ENCODE measurements at regions not wholly inside any gene's neighbourhood (a gene's known extent, or its start where the extent isn't known, plus 50 kb on each side); places are given as distances from the start of the nearest gene placed in this dataset.

GRCh38 chr6:23145781-23146180 lies 576.4 kb downstream of the HDGFL1 start:
- CTCF ChIA-PET: interaction anchor here (0.6 kb wide), 1 partner anchor 140 kb away, joined by 3 read pairs; no protein-coding TSS in a partner anchor
- no peaks in the 10 kb centered on the region for H3K36me3 Mint-ChIP-seq (ENCODE audit: low read depth)
- POLR2A ChIA-PET: no interaction called here
- no peak for ATAC-seq
- DNase-seq: no peak
- H3K27me3 Mint-ChIP-seq: no peaks in the 10 kb centered on the region
- no peaks in the 10 kb centered on the region for H3K4me1 Mint-ChIP-seq
- H3K9me3 Mint-ChIP-seq (ENCODE audit: low read depth): no peaks in the 10 kb centered on the region
- H3K4me3 Mint-ChIP-seq: no peak overlapping the region
- intact Hi-C loops (cut with DNase I, micrococcal nuclease): no loop called here
- no peak overlapping the region for H3K27ac Mint-ChIP-seq

GRCh38 chr6:23154159-23154558 lies 584.8 kb downstream of the HDGFL1 start:
- Mint-ChIP-seq H3K27me3 (no peaks in the 10 kb centered on the region), H3K27ac (no peak overlapping the region), H3K4me3 (no peak overlapping the region), H3K9me3 (ENCODE audit: low read depth) (peaks cover 7% of the 10 kb centered on the region), H3K36me3 (ENCODE audit: low read depth) (no peaks in the 10 kb centered on the region), H3K4me1 (no peaks in the 10 kb centered on the region)
- intact Hi-C loops (cut with DNase I, micrococcal nuclease): no loop called here
- ChIA-PET CTCF (no interaction called here), POLR2A (no interaction called here)
- ATAC-seq: no peak
- no peak for DNase-seq

GRCh38 chr6:23170049-23170448 lies 600.7 kb downstream of the HDGFL1 start:
- Mint-ChIP-seq H3K4me3 (no peak overlapping the region), H3K9me3 (ENCODE audit: low read depth) (no peaks in the 10 kb centered on the region), H3K4me1 (peaks cover 17% of the 10 kb centered on the region), H3K27ac (no peak overlapping the region), H3K27me3 (peaks cover 2% of the 10 kb centered on the region), H3K36me3 (ENCODE audit: low read depth) (no peaks in the 10 kb centered on the region)
- ATAC-seq: no peak
- ChIA-PET CTCF (interaction anchor here (0.6 to 0.9 kb wide), 2 partner anchors 26 to 39 kb away, joined by 3 read pairs; no protein-coding TSS in a partner anchor), POLR2A (no interaction called here)
- DNase-seq: no peak
- intact Hi-C loops (cut with DNase I, micrococcal nuclease): no loop called here

GRCh38 chr6:23173234-23173633 lies 603.9 kb downstream of the HDGFL1 start:
- no peaks in the 10 kb centered on the region for H3K36me3 Mint-ChIP-seq (ENCODE audit: low read depth)
- H3K4me1 Mint-ChIP-seq: peaks cover 25% of the 10 kb centered on the region
- DNase-seq (no peak), ATAC-seq (no peak)
- H3K27ac Mint-ChIP-seq: no peak overlapping the region
- intact Hi-C loops (cut with DNase I, micrococcal nuclease): no loop called here
- peaks cover 3% of the 10 kb centered on the region for H3K9me3 Mint-ChIP-seq (ENCODE audit: low read depth)
- ChIA-PET POLR2A (no interaction called here), CTCF (no interaction called here)
- no peak overlapping the region for H3K4me3 Mint-ChIP-seq
- H3K27me3 Mint-ChIP-seq: peaks cover 2% of the 10 kb centered on the region

GRCh38 chr6:23174781-23175361 lies 605.5 kb downstream of the HDGFL1 start:
- CTCF ChIA-PET: no interaction called here
- Mint-ChIP-seq H3K4me3 (no peak overlapping the region), H3K27ac (peak overlapping the region; percentile 64), H3K36me3 (ENCODE audit: low read depth) (no peaks in the 10 kb centered on the region), H3K27me3 (peaks cover 2% of the 10 kb centered on the region), H3K9me3 (ENCODE audit: low read depth) (peaks cover 3% of the 10 kb centered on the region), H3K4me1 (peaks cover 25% of the 10 kb centered on the region)
- ATAC-seq (peak; percentile 87), DNase-seq (no peak)
- intact Hi-C loops (cut with DNase I, micrococcal nuclease): no loop called here
- POLR2A ChIA-PET: no interaction called here

GRCh38 chr6:23175391-23175790 lies 606.0 kb downstream of the HDGFL1 start:
- Mint-ChIP-seq H3K36me3 (ENCODE audit: low read depth) (no peaks in the 10 kb centered on the region), H3K27me3 (peaks cover 2% of the 10 kb centered on the region), H3K4me1 (peaks cover 25% of the 10 kb centered on the region), H3K27ac (peak overlapping the region; percentile 62), H3K4me3 (no peak overlapping the region), H3K9me3 (ENCODE audit: low read depth) (peaks cover 3% of the 10 kb centered on the region)
- ChIA-PET CTCF (no interaction called here), POLR2A (no interaction called here)
- ATAC-seq (peak; percentile 30), DNase-seq (no peak)
- intact Hi-C loops (cut with DNase I, micrococcal nuclease): no loop called here

- H3K4me1 Mint-ChIP-seq: peaks cover 25% of the 10 kb centered on the region
- DNase-seq: no peak
- H3K27ac Mint-ChIP-seq: no peak overlapping the region
- POLR2A ChIA-PET: no interaction called here
- intact Hi-C loops (cut with DNase I, micrococcal nuclease): no loop called here
- H3K4me3 Mint-ChIP-seq: no peak overlapping the region
- H3K9me3 Mint-ChIP-seq (ENCODE audit: low read depth): peaks cover 3% of the 10 kb centered on the region
- H3K27me3 Mint-ChIP-seq: no peaks in the 10 kb centered on the region
- ATAC-seq: no peak
- CTCF ChIA-PET: interaction anchor here (0.6 kb wide), 1 partner anchor 1151 kb away, joined by 3 read pairs; no protein-coding TSS in a partner anchor
- H3K36me3 Mint-ChIP-seq (ENCODE audit: low read depth): no peaks in the 10 kb centered on the region
These were observed 607.1 kb downstream of the HDGFL1 start for GRCh38 chr6:23176471-23176870.

GRCh38 chr6:23176883-23177282 lies 607.5 kb downstream of the HDGFL1 start:
- CTCF ChIA-PET: no interaction called here
- Mint-ChIP-seq H3K27ac (no peak overlapping the region), H3K4me3 (no peak overlapping the region)

GRCh38 chr6:23177806-23178205 lies 608.4 kb downstream of the HDGFL1 start:
- DNase-seq: no peak
- ChIA-PET CTCF (no interaction called here), POLR2A (no interaction called here)
- no peak for ATAC-seq
- Mint-ChIP-seq H3K27me3 (no peaks in the 10 kb centered on the region), H3K4me1 (peaks cover 25% of the 10 kb centered on the region), H3K4me3 (no peak overlapping the region), H3K36me3 (ENCODE audit: low read depth) (no peaks in the 10 kb centered on the region), H3K27ac (no peak overlapping the region), H3K9me3 (ENCODE audit: low read depth) (peaks cover 3% of the 10 kb centered on the region)
- intact Hi-C loops (cut with DNase I, micrococcal nuclease): no loop called here

More at GRCh38 chr6:23176883-23177282, 607.5 kb downstream of the HDGFL1 start:
- DNase-seq (no peak), ATAC-seq (no peak)
- no peaks in the 10 kb centered on the region for H3K36me3 Mint-ChIP-seq (ENCODE audit: low read depth)
- POLR2A ChIA-PET: no interaction called here
- intact Hi-C loops (cut with DNase I, micrococcal nuclease): no loop called here
- H3K9me3 Mint-ChIP-seq (ENCODE audit: low read depth): peaks cover 3% of the 10 kb centered on the region
- H3K27me3 Mint-ChIP-seq: no peaks in the 10 kb centered on the region
- H3K4me1 Mint-ChIP-seq: peaks cover 25% of the 10 kb centered on the region

GRCh38 chr6:23179994-23180393 lies 610.6 kb downstream of the HDGFL1 start:
- intact Hi-C loops (cut with DNase I, micrococcal nuclease): no loop called here
- ChIA-PET CTCF (no interaction called here), POLR2A (no interaction called here)

GRCh38 chr6:23180504-23181293 lies 611.3 kb downstream of the HDGFL1 start:
- intact Hi-C loops (cut with DNase I, micrococcal nuclease): no loop called here
- ChIA-PET CTCF (interaction anchor here (0.6 kb wide), 1 partner anchor 109 kb away, joined by 3 read pairs; no protein-coding TSS in a partner anchor), POLR2A (no interaction called here)
- Mint-ChIP-seq H3K27me3 (no peaks in the 10 kb centered on the region), H3K9me3 (ENCODE audit: low read depth) (peaks cover 3% of the 10 kb centered on the region), H3K27ac (no peak overlapping the region), H3K4me1 (peaks cover 2% of the 10 kb centered on the region), H3K36me3 (ENCODE audit: low read depth) (no peaks in the 10 kb centered on the region), H3K4me3 (no peak overlapping the region)
- DNase-seq: no peak
- ATAC-seq: no peak

More at GRCh38 chr6:23179994-23180393, 610.6 kb downstream of the HDGFL1 start:
- ATAC-seq (no peak), DNase-seq (no peak)
- Mint-ChIP-seq H3K4me3 (no peak overlapping the region), H3K36me3 (ENCODE audit: low read depth) (no peaks in the 10 kb centered on the region), H3K27me3 (no peaks in the 10 kb centered on the region), H3K4me1 (peaks cover 9% of the 10 kb centered on the region), H3K9me3 (ENCODE audit: low read depth) (peaks cover 3% of the 10 kb centered on the region), H3K27ac (no peak overlapping the region)

GRCh38 chr6:23181356-23182110 lies 612.2 kb downstream of the HDGFL1 start:
- H3K36me3 Mint-ChIP-seq (ENCODE audit: low read depth): no peaks in the 10 kb centered on the region
- H3K27me3 Mint-ChIP-seq: no peaks in the 10 kb centered on the region
- ATAC-seq (no peak), DNase-seq (no peak)
- ChIA-PET POLR2A (no interaction called here), CTCF (no interaction called here)
- intact Hi-C loops (cut with DNase I, micrococcal nuclease): no loop called here
- H3K4me1 Mint-ChIP-seq: no peaks in the 10 kb centered on the region
- H3K4me3 Mint-ChIP-seq: no peak overlapping the region
- no peak overlapping the region for H3K27ac Mint-ChIP-seq
- H3K9me3 Mint-ChIP-seq (ENCODE audit: low read depth): peaks cover 3% of the 10 kb centered on the region

Measured in activated CD4-positive, alpha-beta T cell treated with anti-CD3 and anti-CD28 coated beads for 36 hours (primary cell).